Erythroblast (primary cell): ENCODE measurements at regions not wholly inside any gene's neighbourhood (a gene's known extent, or its start where the extent isn't known, plus 50 kb on each side); places are given as distances from the start of the nearest gene placed in this dataset.

ENCODE experiments used
- GATA1 ChIP-seq: IDR thresholded peaks from 2 replicates; pipeline ENCODE4 v1.6.1; 2011; ENCODE audit warnings: low read depth, mild to moderate bottlenecking, control low read depth, low read length, moderate library complexity
- POLR2A ChIP-seq: IDR thresholded peaks from 2 replicates; pipeline ENCODE4 v1.6.1; 2011; ENCODE audit warnings: mild to moderate bottlenecking, low read length

GRCh38 chr16:5188989-5189352 is 91.4 kb upstream of the EEF2KMT start:
- no peak for TF ChIP-seq POLR2A
- TF ChIP-seq GATA1, result no peak
